SK-N-MC (cell line): ENCODE measurements at regions not wholly inside any gene's neighbourhood (a gene's known extent, or its start where the extent isn't known, plus 50 kb on each side); places are given as distances from the start of the nearest gene placed in this dataset.

Source experiments
- EZH2 ChIP-seq: fragments of 200-600 bp; sonication (generic); IDR thresholded peaks from one replicate; pipeline ENCODE4 v1.6.1; 2017; ENCODE audit warnings: antibody characterized with exemption
- FOXP2 ChIP-seq: optimal IDR thresholded peaks from 2 replicates; pipeline ENCODE3; 2011; ENCODE audit warnings: mild to moderate bottlenecking, moderate library complexity; ENCODE audit not compliant: insufficient read depth; ENCODE audit errors: extremely low read length, control extremely low read depth
- POLR2AphosphoS5 ChIP-seq: IDR thresholded peaks from 2 replicates; pipeline ENCODE4 v1.6.1; 2012; ENCODE audit warnings: mild to moderate bottlenecking, low read depth, low read length, borderline replicate concordance

DNA sequence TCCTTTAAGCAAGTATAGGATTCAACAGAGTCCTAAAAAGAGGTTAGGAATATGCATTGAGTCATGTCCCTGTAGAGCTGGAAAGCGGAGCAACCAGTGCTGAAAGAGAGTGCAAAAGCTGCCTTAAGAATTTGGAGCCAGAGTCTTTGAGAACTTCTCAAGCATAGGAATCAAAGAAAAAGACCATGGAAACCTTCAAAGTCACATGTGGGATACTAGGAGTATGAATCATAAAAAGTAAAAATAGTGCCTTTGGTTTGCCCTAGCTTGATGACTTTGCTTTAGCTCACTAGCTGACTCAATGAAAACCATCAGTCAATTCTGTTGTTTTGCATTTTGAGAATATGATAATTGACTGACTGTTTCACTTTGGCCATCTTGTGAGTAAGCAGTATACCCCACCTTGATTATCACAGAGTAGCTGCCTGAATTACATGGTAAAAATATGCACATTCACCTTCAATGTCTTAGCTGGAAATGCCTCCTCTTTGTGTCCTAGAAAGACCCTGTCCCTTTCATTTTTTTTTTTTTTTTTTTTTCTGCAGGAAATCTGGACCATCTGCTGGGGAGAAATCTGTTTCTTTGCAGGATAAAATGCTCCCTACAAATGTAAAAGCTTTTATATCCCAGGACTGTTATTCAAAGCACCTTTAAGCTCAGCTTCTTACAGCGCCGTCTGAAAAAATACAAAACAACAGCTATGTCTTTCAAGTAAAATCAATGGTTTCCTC is 248.6 kb upstream of the KRR1 start:
- TF ChIP-seq POLR2AphosphoS5 (no peak), EZH2 (no peak), FOXP2 (no peak)
